Activated CD4-positive, alpha-beta T cell treated with anti-CD3 and anti-CD28 coated beads, Interleukin-2, amount 50 U/mL, for 4 hours (primary cell): ENCODE measurements at regions not wholly inside any gene's neighbourhood (a gene's known extent, or its start where the extent isn't known, plus 50 kb on each side); places are given as distances from the start of the nearest gene placed in this dataset.
A peak's percentile ranks its signal among the peaks of the same experiment; 100 is the strongest.
"Not testable (repeated sequence)": the region's sequence is repeated elsewhere in the genome, so short reads cannot be mapped to it uniquely, and the experiment has no call there.

Experiments used
- DNase-seq, 2 experiments: peaks; one replicate each; pipeline ENCODE4 v3.0.0-alpha.2; 2020

DNA sequence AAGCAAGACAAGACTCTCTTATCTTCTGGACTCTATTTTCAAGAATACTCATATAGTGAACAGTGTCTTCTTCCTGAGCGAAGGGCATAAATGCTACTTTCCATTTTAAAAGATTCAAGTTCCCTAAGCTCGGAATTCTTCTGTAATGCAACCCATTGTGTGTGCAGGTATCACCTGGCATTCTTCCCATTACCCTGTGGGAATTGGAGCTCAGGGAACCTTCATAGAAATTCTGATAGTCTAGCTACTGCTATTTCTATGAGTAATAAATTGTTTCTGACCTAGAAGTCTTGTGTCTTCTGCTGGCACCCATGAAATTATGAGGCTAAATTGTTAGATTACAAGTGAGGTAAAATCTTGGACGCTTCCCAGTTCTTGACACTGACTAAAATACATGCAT is 324.1 kb upstream of the DIPK2B start:
- no peak for DNase-seq

DNA sequence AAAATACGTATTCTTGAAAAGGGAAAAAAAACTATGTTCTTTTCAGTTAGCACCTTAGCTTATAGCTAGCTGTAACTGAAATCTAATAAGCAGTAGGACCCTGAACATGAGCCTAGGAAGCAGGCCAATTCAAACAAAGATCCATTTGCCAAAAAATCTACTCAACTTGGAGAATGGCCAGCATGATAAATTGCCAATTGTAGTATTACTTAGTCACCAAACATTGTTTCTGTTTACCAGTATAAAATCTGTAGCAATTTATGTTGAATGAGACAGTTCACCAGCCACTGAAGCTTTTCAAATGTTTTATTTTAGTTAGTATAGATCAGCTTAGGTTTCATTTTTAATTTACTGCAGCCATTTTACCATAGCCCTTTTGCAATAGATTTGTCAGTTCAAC is 323.6 kb upstream of the DIPK2B start:
- DNase-seq: no peak

DNA sequence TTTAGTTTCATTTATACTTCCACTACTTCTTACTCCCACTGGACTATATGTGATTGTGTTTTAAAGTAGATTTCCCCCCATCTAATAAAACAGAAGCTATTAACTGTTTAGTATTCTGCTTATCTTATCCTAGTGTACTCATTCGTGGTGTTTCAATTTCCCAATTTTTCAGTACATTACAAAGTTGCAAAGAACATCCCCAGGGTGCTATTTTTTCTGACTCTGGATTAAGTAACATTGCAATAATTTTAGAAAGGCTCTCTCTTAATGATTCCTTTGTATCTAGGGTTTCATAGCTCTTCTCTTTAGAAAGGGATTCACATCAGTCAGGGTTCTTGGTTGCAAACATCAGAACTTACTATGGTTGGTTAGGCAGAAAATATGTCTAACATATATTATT is 317.9 kb upstream of the DIPK2B start:
- no peak for DNase-seq

DNA sequence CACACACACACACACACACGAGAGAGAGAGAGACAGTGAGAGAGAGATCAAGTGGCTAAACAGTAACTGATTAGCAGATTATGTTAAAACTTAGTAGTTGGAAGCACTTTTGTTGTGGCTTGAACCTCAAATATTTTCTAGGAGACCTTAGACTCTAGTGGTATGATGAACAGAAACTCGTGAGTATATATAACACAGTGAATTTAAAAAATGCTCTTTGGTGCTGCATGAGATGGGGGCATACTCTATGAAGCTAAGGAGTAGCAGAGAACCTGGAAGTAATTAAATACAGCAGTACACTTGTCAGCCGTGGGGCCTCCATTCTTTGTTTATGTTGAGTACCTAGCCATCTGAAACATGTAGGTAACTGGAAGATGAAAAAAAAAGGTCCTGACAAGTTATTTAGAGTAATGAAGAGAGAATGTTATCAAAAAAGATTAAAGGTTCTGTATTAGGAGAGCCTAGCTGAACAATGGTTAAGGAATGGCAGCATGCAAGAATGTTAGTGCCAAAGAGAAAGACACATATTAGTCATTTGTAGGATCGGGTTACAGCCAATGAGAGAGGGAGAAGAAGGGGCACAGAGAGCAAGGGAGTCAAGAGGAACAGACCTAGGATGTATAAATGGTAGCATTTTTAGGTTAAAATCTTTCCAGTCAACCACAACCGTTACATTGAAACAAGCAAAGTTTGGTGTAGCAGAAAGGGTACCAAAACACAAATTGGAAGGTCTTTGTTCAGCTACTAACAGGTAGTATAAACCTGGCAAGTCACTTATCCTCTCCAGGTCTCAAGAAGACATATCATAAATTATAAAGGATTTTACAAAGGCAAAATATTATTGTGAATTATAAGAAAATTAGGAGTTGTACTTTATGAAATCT is 316.7 kb upstream of the DIPK2B start:
- DNase-seq: no peak

DNA sequence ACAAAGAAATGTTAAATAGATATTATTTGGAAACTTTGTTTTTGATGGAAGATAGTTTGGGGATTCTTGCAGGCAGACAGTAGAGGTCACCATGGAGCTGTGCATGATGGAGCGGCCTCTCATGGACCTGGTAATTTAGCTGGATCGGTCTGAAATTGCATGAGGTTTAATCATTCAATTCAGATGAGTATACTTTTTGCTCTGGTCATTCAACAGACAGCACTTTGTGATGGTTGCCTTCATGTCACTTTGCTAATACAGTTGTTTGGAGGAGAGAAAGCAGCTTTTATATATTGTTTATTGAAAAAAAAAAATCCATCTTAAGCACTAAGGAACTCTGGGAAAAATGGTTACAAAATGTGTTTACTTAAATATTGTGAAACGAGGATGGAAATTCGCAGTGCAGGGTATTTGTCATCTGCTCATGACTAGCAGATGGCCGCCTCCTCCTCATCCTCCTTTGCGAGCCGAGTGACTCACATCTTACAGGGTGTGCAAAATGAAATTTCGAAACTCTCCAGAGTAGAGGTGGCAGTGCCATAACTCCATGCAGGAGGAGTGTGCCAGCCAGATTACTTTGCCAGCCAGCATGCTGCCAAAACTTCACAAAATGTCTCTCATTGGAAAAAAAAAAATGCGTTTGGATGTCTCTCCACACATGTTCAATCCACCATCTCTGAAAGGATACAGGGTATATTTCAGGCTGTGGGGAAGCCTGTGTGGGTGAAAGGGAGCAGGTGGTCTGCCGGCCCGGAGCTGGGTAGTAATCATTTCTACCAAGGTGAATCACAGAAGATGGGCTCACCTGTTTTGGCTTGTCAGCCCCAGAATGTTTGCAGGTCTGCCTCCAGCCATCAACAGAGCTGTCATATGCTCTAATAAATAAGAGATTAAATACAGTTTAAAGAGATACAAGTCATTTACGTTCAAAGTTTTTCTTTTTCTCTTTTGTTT is 314.9 kb upstream of the DIPK2B start:
- DNase-seq: peak; percentile 7 to 20

DNA sequence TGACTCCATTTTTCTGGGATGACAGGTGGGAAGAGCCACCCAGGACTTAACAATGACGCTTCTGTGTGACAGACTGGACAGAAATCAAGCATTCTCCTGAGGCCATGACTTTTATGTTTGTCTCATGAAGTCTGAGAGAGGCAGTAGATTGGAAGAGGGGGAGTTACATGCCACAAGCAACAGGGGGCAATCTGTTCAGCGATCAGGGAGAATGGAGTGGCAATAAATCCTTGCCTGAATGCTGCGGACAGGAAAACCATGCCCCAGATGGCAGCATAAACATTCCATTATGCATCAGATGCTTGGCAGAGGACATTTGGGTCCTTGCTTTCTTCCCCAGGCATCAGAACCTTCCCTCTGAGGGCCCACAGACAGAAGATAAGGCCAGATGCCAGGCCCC is 312.4 kb upstream of the DIPK2B start:
- DNase-seq: no peak

DNA sequence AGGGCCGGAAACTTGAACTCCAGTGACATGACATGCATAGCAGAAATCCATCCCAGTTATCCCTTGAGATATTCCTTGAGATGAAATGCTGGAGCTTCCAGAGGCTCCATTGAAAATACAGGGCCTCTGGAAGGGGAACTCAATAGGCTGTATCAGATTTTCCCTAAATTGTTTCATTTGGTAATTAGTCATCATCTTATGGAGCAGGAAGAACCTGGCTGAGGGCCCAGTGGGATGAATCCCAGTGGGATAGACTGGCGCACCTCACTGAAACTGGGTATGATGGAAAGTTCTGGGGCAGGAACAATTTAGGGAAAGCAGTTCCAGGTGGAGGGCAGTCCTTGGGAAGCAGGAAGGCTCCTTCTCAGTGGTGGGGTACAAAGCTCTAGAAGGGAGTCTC is 307.8 kb upstream of the DIPK2B start:
- no peak for DNase-seq

DNA sequence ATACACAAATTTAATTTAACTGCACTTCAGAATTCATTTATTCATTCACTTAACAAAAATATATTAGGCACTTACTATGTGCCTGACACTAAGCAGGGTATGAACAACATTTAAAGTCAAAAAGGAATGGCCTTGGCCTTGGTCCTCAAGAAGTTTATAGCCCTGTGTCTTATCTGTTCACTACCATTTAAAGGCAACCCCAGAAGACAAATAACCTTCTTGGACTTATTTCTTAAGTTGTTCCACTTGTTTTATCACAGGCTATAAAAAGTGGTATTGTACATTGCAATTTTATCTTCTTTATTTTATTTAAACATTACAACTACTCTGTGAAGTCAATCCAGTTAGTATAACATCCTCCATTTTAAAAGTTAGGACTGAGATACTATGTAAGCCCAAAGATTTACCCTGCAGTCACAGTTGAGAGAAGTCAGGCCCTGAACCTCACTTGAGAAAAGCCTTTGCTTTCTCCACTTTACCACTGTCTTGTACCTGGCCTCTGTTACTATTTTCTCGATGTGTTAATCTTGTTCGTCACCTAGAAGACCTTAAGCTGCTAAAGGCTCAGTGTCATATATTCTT is 305.6 kb upstream of the DIPK2B start:
- DNase-seq: no peak

DNA sequence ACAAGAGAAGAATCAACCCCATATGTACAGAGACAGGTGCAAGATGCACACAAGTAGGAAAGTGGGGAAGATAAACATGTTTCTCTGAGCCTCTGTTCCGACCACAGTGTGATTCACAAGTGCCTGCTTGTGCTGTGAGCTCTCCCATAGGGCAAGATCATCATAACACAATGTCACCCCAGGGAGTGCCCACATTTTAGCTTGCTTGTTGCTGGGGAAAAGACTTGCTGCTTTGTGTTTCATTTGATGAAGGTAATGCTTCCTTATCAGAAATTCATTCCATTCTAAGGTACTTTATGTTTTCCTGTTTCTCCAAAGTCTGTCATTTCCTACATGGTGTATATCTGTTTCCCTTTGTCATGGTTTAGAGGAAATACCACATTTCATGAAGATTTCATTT is 304.5 kb upstream of the DIPK2B start:
- no peak for DNase-seq

DNA sequence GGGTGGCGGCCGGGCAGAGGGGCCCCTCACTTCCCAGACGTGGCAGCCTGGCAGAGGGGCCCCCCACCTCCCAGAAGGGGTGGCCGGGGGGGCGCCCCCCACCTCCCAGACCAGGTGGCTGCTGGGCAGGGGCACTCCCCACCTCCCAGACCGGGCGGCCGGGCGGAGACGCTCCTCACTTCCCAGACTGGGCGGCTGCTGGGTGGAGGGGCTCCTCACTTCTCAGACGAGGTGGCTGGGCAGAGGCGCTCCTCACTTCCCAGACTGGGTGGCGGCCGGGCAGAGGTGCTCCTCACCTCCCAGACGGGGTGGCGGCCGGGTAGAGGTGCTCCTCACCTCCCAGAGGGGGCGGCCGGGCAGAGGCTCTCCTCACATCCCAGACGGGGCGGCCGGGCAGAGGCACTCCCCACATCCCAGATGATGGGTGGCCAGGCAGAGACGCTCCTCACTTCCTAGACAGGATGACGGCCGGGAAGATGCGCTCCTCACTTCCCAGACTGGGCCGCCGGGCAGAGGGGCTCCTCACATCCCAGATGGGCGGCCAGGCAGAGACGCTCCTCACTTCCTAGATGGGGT is 303.2 kb upstream of the DIPK2B start:
- not testable (repeated sequence) for DNase-seq

DNA sequence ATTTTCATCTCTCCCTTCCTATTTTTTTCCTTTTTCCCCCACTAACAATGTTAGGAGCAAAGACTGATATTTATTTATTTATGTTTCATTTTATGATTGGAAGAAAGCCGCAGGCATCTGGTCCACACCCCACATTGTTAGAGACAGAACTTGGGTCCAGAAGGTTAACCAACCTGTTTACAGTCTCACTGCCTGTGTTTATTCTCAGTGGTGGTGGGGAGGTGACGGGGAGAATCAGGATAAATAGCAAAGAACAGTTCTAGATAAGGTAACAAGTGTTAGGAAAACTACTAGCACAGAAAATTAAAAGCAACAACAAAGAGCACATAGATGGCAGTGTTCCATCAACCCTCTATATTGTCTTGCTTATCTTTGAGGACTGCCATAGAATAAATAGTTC is 301.7 kb upstream of the DIPK2B start:
- no peak for DNase-seq

DNA sequence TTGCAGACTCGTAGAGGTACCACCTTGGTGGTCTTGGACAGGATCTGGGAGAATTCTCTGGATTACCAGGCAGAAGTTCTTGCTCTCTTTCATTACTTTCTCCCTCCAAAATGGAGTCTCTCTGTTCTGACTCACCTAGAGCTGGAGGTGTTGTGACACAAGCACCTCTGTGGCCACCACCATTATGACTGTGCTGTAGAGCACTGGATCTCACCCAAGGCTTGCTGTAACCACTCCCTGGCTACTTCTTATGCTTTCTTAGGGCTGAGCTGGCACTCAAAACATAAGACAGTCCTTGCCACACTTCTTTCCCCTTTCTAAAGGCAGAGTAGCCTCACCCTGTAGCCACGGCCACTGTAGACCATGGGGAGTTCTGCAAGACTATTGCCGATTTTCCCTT is 296.6 kb upstream of the DIPK2B start:
- no peak for DNase-seq

DNA sequence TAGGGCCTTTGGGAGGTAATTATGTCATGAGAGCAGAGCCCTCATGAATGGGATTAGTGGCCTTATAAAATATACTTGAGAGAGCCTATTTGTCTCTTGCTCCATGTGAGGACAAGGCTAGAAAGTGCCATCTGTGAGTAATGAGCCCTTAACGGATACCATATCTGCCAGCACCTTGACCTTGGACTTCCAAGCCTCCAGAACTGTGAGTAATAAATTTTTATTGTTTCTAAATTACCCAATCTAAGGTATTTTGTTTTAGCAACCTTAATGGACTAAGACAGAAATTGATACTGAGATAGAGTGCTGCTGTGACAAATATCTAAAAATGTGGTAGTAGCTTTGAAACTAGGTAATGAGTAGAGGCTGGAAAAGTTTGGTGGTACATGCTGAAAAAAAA is 285.0 kb upstream of the DIPK2B start:
- no peak for DNase-seq

DNA sequence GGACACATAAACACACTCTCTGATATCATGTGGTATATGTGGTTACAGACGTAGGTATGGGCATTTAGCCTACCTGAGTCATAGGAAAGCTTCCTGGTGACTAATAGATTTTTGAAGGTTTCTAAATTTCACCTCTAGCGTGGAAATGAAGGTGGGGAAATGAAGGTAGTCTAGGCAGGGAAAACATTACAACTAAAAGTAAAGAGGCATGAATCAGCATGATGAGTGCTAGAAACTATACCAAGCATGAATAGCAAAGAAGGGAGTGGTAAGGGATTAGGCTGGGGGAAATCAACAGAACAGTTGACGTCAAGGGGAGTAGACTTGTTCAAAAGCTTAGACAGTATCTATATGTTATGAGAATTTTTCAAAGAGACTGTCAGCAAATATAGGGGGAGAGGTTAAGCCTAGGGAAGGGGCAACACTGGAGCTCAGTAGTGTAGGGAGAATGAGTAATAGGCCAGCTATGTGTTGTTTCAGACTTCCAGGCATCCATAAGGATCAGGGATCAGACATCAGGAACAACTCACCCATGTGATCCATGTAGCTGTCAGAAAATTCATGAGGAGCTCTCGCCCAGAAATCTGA is 279.3 kb upstream of the DIPK2B start:
- DNase-seq: no peak

DNA sequence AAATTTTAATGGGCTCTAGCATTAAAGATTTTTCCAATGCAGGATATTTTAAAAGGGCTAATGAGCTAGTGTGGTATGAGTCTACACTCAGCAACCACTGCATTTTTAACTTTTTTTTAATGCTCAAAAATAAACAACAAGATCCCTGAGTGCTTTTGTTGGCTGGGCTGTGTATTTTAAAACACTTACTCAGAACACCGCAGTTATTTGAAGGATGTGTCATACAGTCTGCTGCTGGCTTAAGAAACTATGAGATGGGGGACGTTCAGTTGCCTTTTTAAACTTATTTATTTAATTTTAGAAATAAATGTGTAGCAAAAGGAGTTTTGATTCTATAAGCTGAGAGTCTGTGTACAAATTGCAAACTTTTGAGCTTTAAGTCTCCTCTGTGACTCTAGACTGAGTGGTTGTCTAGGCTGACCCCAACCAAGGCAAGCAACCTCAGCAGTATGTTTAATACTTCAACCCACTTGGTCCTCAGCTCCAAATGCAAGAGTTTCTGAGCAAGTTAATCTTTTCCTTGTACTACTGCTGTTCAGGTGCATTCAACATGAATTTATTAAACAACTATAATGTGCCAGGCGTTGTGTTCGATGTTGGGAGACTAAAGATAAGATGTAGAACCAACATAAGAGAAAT is 278.6 kb upstream of the DIPK2B start:
- no peak for DNase-seq

DNA sequence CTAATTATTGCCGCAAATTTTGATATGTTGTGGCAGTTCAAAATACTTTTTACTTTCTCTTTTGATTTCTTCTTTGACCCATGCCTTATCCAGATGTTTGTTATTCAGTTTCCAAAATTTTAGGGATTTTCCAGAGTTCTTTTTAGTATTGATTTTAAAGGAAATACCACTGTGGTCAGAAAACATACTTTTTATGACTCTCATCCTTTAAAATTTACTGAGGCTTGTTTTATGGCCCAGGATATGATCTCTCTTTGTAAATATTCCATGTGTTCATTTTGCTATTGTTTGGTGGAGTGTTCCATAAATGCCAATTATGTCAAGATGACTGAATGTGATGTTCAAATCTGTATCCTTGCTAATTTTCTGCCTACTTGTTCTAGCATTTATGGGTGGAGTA is 272.3 kb upstream of the DIPK2B start:
- no peak for DNase-seq

DNA sequence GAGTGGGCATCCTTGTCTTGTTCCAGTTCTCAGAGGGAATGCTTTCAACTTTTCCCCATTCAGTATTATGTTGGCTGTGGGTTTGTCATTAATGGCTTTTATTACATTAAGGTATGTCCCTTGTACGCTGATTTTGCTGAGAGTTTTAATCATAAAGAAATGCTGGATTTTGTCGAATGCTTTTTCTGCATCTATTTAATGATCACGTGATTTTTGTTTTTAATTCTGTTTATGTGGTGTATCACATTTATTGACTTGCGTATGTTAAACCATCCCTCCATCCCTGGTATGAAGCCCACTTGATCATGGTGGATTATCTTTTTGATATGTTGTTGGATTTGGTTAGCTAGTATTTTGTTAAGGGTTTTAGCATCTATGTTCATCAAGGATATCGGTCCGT is 266.9 kb upstream of the DIPK2B start:
- DNase-seq: not testable (repeated sequence)

DNA sequence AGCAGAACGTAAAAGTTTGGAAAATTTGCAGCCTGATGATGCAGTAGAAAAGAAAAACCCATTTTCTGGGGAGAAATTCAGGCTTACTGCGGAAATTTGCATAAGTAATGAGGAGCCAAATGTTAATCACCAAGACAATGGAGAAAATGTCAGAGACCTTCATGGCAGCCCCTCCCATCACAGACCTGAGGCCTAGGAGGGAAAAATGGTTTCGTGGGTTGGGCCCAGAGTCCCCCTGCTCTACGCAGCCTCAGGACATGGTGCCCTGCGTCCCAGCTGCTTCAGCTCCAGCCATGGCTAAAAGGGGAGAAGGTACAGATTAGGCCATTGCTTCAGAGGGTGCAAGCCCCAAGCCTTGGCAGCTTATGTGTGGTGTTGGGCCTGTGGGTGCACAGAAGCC is 255.1 kb upstream of the DIPK2B start:
- DNase-seq: not testable (repeated sequence)

DNA sequence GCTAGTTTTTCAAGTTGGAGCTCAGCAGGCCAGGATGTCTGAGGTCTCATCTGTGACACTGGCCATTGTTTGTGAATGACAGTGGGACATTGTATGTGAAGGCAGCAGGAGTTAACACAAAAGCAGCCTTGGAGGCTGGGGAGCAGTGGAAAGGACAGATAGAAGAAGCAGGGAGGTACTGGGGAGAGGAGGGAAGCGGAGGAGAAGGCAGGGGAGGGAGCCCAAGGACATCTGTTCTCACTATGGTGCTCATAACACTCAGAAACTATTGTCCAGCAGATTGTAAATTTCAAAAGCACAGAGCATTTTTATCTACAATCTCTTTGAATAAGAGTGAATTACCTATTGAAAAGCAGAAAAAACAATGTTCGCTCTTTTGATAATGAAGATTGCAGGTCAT is 253.6 kb upstream of the DIPK2B start:
- DNase-seq: no peak

DNA sequence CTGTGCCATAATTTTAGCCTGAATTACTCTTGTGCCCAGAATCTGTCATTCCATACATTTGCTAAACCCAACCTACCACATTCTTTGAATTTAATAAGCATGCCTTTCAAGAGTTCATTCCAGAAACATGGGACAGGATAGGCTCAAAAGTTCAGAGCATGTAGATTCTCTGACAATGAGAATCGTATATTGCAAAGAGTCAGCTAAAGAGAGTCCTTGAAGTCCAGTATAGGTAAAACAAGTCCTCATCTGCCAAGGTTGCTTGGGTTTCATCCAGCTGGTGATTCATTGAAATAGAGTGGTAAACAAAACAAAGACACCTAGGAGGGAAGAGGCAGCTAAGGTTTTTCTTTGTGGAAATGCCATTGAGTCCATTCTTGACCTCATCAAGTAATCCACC is 249.3 kb upstream of the DIPK2B start:
- no peak for DNase-seq

DNA sequence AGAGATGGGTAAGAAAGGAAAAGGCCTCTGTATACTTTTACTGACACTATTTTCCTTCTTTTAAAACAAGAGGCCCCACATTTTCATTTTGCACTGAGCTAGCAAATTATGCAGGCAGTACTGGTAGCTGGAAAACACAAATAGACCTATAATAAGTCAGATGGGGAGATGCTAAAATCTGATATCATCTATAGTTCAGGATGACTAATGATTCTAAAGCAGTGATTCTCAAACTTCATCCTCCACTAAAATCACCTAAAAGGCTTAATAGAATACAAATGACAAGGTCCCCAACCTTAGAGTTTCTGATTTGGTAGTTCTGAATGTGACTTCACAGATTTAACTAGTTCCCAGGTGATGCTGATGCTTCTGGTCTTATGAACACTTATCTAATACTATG is 247.3 kb upstream of the DIPK2B start:
- no peak for DNase-seq

DNA sequence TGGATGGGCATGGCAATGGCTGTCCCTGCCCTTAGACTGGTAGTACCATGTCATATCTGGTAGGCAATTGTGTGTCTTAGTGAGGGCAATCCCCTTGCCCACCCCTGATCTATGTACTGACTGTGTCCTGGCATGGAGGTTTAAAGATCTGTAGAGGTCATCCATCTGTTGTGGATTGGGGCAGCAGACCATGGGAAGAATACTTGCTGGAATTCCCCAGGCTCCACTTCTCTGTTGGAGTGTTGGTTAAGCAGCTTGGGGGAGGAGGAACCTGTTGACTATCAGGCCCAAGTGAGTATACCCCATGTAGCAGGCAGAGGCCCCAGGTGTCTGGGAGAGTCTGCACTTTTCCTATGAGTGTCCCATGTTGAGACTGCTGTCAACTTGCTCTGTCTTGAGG is 246.7 kb upstream of the DIPK2B start:
- no peak for DNase-seq
